Mucosa of descending colon (tissue), 3 donors: ENCODE measurements at regions not wholly inside any gene's neighbourhood (a gene's known extent, or its start where the extent isn't known, plus 50 kb on each side); places are given as distances from the start of the nearest gene placed in this dataset.

Experiments used
- ATAC-seq: fragments of 200-7000 bp; cut with Tn5 transposase; one replicate; pipeline ENCODE4 v1.9.1; 2020; ENCODE audit warnings: mild to moderate bottlenecking, moderate library complexity
- DNase-seq, 3 donors: peaks; one replicate each; pipeline ENCODE4 v3.0.0-alpha.2; 2020
- H3K36me3 ChIP-seq: fragments of 200-600 bp; one replicate; pipeline ENCODE4 v1.8.0; 2021; ENCODE audit warnings: low read depth, mild to moderate bottlenecking
- H3K4me1 ChIP-seq: fragments of 200-600 bp; one replicate; pipeline ENCODE4 v1.8.0; 2021; ENCODE audit warnings: low read depth, mild to moderate bottlenecking
- H3K4me3 ChIP-seq: fragments of 200-600 bp; one replicate; pipeline ENCODE4 v1.8.0; 2021; ENCODE audit warnings: mild to moderate bottlenecking
- H3K9me3 ChIP-seq: fragments of 200-600 bp; one replicate; pipeline ENCODE4 v1.8.0; 2021; ENCODE audit warnings: mild to moderate bottlenecking
- intact Hi-C, 2 donors: fragments of 100-400 bp; cut with DNase I in 1 of 2; cut with micrococcal nuclease in 1 of 2; formaldehyde crosslinking; loops; one replicate each; pipeline versions ENCODE4 v1.11.0 to v1.11.1; 2022; cut with DNase I, micrococcal nuclease
- TF ChIP-seq, protein P1 (sequence below): fragments of 200-600 bp; IDR thresholded peaks from one replicate; pipeline ENCODE4 v1.8.0; 2022; ENCODE audit warnings: antibody characterized with exemption, mild to moderate bottlenecking
- donor health status: DM: no; HTN: no; CAD: no; lungs with moderate emphysema.
- donor health status: DM: no; HTN: no; CAD: no.
- donor health status: DM: no; HTN: yes; CAD: no.

DNA sequence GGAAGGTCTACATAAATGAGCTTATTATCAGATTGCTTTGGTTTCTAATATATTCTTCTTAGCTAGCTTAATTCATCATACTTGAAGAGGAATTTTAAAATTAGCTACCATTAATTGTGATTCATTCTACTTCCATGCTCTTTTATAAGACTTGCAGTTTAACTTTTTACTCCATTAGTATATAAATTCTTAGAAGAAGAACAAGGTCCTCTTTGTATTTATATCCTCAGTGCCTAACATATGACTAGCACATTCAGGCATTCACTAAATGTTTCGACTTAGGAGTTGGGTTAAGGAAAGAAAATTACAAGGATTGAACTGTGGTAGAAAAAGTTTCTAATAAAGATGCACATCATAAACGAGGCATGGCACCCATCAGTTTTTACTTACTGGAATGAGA lies 1135.5 kb downstream of the JRKL start:
- no peak for DNase-seq
- TF ChIP-seq, protein P1, sequence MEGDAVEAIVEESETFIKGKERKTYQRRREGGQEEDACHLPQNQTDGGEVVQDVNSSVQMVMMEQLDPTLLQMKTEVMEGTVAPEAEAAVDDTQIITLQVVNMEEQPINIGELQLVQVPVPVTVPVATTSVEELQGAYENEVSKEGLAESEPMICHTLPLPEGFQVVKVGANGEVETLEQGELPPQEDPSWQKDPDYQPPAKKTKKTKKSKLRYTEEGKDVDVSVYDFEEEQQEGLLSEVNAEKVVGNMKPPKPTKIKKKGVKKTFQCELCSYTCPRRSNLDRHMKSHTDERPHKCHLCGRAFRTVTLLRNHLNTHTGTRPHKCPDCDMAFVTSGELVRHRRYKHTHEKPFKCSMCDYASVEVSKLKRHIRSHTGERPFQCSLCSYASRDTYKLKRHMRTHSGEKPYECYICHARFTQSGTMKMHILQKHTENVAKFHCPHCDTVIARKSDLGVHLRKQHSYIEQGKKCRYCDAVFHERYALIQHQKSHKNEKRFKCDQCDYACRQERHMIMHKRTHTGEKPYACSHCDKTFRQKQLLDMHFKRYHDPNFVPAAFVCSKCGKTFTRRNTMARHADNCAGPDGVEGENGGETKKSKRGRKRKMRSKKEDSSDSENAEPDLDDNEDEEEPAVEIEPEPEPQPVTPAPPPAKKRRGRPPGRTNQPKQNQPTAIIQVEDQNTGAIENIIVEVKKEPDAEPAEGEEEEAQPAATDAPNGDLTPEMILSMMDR = no peak
- intact Hi-C loops = no loop called here
- Histone ChIP-seq H3K36me3 (no peaks in the 10 kb centered on the region), H3K4me1 (no peaks in the 10 kb centered on the region), H3K9me3 (peaks cover 40% of the 10 kb centered on the region), H3K4me3 (no peak overlapping the region)
- no peak for ATAC-seq

DNA sequence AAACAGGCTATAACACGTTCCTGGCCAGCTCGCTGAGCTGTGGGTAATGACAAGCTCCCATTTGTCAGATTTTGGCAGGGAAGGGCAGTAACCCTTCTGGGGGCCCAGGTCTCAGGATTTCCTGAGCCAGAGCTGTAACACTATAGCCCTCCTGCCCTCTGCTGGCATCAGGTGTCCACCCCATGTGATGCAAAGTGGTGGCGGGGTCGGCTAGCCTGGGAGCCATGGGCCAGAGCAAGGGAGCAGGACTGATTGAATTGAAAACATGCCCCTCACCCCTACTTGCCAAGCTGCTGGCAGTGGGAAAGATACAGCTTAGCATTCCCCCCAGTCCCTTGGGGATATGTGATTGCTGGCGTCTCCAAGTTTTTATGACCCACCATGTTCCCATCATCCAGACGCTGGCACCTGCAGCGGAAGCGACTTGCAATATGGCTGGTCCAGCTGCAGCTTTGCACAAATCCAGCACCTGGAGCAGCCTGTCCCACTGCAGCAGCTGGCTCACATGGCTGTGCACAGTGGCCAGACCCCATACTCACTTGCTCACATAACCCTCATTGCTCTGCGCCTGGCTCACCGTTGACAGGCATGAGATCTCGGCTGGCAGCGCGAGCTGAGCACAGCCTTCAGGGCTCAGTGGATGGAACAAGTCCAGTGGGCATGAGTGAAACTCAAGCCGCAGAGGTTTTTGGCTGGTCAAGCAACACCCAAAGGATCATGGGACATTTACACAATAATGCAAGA lies 1147.8 kb downstream of the JRKL start:
- Histone ChIP-seq H3K4me1 (no peaks in the 10 kb centered on the region), H3K9me3 (peaks cover 40% of the 10 kb centered on the region), H3K4me3 (no peak overlapping the region), H3K36me3 (no peaks in the 10 kb centered on the region)
- TF ChIP-seq, protein P1 = no peak
- peak in 1 of 3 donors; percentile 38 for DNase-seq
- intact Hi-C loops = no loop called here
- no peak for ATAC-seq

DNA sequence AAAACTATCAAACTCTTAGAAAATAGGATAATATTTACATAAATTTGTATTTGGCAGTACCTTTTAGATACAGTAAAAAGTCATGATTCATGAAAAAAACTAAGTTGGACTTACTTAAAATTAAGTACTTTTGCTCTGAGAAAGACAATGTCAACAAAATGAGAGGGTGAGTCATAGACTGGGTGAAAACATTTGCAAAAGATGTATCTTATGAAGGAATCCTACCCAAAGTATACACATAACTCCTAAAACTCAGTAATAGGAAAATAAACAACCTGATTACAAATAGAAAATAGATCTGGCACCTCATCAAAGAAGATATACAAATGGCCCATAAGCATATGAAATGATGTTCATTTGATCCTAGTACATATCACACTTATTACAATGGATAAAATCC lies 1154.6 kb downstream of the JRKL start:
- Histone ChIP-seq H3K4me3 (no peak overlapping the region), H3K9me3 (peaks cover 24% of the 10 kb centered on the region), H3K36me3 (no peaks in the 10 kb centered on the region), H3K4me1 (no peaks in the 10 kb centered on the region)
- intact Hi-C loops = no loop called here
- ATAC-seq (no peak), DNase-seq (no peak)
- TF ChIP-seq, protein P1 = no peak

DNA sequence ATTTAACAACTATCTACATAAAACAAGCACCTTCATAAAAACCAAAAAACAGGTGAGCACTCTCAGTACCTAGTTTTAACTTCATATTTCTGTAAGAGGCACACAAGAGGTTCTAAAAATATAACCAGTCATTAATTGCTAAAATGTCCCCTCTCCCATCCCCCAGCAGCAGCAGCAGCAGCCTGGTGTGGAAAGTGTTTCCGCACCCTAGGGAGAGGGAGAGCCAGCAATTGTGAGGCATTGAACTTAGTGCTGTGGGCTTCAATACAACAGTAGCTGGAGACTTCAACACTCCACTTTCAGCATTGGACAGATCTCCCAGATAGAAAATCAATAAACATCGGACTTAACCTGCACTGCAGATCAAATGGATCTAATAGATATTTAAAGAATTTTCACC lies 1158.5 kb downstream of the JRKL start:
- TF ChIP-seq, protein P1 = no peak
- intact Hi-C loops = no loop called here
- H3K4me3 ChIP-seq = no peak overlapping the region
- no peak for ATAC-seq
- no peaks in the 10 kb centered on the region for H3K36me3 ChIP-seq
- H3K4me1 ChIP-seq = no peaks in the 10 kb centered on the region
- peaks cover 20% of the 10 kb centered on the region for H3K9me3 ChIP-seq
- no peak for DNase-seq

DNA sequence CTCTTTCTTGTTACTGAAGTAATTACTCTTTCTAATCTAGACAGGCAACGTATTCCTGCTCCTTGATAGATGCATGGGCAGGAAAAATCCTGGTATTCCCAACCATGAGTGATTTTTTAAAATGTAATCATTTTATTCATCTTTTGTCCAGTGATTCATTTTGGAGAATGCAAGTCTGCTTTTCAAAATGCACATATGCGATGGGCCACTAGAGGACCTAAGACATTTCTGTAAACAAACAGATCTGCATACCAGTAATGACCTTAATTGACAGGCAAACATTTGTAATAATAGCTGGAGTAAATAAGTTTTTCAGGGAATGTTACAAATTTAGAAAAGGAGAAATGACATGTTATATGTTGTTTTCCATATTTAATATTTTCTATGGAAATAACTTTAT lies 1167.6 kb downstream of the JRKL start:
- H3K4me1 ChIP-seq = no peaks in the 10 kb centered on the region
- no peaks in the 10 kb centered on the region for H3K36me3 ChIP-seq
- DNase-seq = no peak
- no peak overlapping the region for H3K4me3 ChIP-seq
- TF ChIP-seq, protein P1 = no peak
- intact Hi-C loops = no loop called here
- peaks cover 38% of the 10 kb centered on the region for H3K9me3 ChIP-seq
- ATAC-seq = no peak
